GM13977 (cell line): ENCODE measurements at regions not wholly inside any gene's neighbourhood (a gene's known extent, or its start where the extent isn't known, plus 50 kb on each side); places are given as distances from the start of the nearest gene placed in this dataset.
"Not testable (repeated sequence)": the region's sequence is repeated elsewhere in the genome, so short reads cannot be mapped to it uniquely, and the experiment has no call there.

Experiments used
- DNase-seq: peaks from one replicate; pipeline ENCODE4 v3.0.0; 2012; ENCODE audit warnings: low spot score
- in situ Hi-C: fragments of 300-500 bp; cut with MboI; formaldehyde crosslinking; loops from one replicate; pipeline ENCODE4 v1.12.0; 2022; ENCODE audit warnings: low sequenced_read_pairs, low pct_unique_long_range_greater_than_20kb, mixed read lengths, inconsistent platforms; ENCODE audit not compliant: unreplicated experiment
- TF ChIP-seq, protein P1 (sequence below): IDR thresholded peaks from 2 replicates; pipeline ENCODE4 v1.5.1; 2012; ENCODE audit warnings: mild to moderate bottlenecking, control low read depth; ENCODE audit not compliant: insufficient read depth; ENCODE audit errors: extremely low read depth, missing control alignments

- DNase-seq: no peak
- in situ Hi-C loops: no loop called here
- TF ChIP-seq, protein P1, sequence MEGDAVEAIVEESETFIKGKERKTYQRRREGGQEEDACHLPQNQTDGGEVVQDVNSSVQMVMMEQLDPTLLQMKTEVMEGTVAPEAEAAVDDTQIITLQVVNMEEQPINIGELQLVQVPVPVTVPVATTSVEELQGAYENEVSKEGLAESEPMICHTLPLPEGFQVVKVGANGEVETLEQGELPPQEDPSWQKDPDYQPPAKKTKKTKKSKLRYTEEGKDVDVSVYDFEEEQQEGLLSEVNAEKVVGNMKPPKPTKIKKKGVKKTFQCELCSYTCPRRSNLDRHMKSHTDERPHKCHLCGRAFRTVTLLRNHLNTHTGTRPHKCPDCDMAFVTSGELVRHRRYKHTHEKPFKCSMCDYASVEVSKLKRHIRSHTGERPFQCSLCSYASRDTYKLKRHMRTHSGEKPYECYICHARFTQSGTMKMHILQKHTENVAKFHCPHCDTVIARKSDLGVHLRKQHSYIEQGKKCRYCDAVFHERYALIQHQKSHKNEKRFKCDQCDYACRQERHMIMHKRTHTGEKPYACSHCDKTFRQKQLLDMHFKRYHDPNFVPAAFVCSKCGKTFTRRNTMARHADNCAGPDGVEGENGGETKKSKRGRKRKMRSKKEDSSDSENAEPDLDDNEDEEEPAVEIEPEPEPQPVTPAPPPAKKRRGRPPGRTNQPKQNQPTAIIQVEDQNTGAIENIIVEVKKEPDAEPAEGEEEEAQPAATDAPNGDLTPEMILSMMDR: no peak
Observed at GRCh38 chr5:26343801-26344325, 694.5 kb downstream of the CDH9 start.

DNA sequence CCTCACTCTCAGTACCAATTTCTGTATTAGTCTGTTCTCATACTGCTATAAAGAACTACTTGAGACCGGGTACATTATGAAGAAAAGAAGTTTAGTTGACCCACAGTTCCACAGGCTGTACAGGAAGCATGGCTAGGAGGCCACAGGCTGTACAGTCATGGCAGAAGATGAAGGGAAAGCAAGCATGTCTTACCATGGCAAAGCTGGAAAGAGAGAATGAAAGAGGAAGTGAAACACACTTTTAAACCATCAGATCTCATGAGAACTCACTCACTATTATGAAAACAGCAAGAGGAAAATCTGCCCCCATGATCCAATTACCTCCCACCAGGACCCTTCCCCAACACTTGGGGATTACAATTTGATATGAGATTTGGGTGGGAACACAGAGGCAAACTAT is 698.8 kb downstream of the CDH9 start:
- TF ChIP-seq, protein P1: no peak
- in situ Hi-C loops: no loop called here
- no peak for DNase-seq

- in situ Hi-C loops: no loop called here
- DNase-seq: no peak
- TF ChIP-seq, protein P1: peak; percentile 27
Observed at GRCh38 chr5:26329562-26330189, 708.7 kb downstream of the CDH9 start.

GRCh38 chr5:26326153-26326759 is 712.1 kb downstream of the CDH9 start:
- no peak for DNase-seq
- in situ Hi-C loops: no loop called here
- TF ChIP-seq, protein P1: no peak

GRCh38 chr5:26325432-26325831 is 713.0 kb downstream of the CDH9 start:
- in situ Hi-C loops, DNase-seq: not testable (repeated sequence)

DNA sequence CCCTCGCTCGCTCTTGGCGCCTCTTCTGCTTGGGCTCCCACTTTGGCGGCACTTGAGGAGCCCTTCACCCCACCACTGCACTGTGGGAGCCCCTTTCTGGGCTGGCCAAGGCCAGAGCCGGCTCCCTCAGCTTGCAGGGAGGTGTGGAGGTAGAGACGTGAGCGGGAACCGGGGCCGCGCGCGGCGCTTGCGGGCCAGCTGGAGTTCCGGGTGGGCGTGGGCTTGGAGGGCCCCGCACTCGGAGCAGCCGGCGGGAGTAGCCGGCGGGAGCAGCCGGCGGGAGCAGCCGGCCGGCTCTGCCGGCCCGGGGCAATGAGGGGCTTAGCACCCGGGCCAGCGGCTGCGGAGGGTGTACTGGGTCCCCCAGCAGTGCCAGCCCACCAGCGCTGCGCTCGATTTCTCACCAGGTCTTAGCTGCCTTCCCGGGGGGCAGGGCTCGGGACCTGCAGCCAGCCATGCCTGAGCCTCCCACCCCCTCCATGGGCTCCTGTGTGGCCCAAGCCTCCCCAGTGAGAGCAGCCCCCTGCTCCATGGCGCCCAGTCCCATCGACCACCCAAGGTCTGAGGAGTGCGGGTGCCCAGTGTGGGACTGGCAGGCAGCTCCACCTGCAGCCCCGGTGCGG is 714.0 kb downstream of the CDH9 start:
- DNase-seq, in situ Hi-C loops: not testable (repeated sequence)

DNA sequence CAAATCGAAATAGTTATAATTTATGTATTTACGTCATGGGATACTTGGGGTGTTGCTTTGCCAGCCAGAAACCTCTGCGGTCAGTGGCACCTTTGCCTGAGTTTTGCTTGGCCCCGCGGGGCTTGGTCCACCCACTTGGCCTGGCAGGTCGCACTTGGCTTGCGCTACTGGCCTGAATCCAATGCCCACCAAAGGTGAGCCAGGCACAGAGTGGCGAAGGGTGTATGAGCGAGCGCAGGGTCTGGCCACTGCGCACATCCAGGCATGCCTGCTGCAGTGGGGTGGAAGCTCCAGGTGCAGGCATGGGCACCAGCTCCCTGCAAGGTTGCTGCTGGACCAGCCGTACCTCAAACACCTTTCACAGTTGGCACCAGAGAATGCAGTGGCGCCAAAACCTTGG is 714.6 kb downstream of the CDH9 start:
- in situ Hi-C loops: no loop called here
- TF ChIP-seq, protein P1: no peak
- no peak for DNase-seq
